ENCODE measurements at regions not wholly inside any gene's neighbourhood (a gene's known extent, or its start where the extent isn't known, plus 50 kb on each side); places are given as distances from the start of the nearest gene placed in this dataset.

GRCh38 chr3:72413228-72413627 lies 435.0 kb downstream of the SHQ1 start:
- Mint-ChIP-seq H3K4me3 (ENCODE audit: unreplicated experiment) (no peak overlapping the region), H3K9me3 (ENCODE audit: unreplicated experiment) (no peaks in the 10 kb centered on the region), H3K27me3 (ENCODE audit: insufficient read depth, unreplicated experiment) (no peaks in the 10 kb centered on the region), H3K36me3 (ENCODE audit: insufficient read depth, unreplicated experiment) (peaks cover 9% of the 10 kb centered on the region), H3K4me1 (ENCODE audit: insufficient read depth, unreplicated experiment) (peaks cover 21% of the 10 kb centered on the region), H3K27ac (ENCODE audit: low read depth, unreplicated experiment) (no peak overlapping the region)
- TF ChIP-seq CTCF (IDR thresholded peaks at IDR 0.05; ENCODE audit: unreplicated experiment) = no peak
- BruUV-seq (replicated peaks) = no TSS peak
- intact Hi-C loops (cut with micrococcal nuclease) = no loop called here
- ChIA-PET CTCF (no interaction called here), POLR2A (no interaction called here)
- DNase-seq (ENCODE audit: unreplicated experiment) = no peak

GRCh38 chr3:72412340-72412956 lies 435.8 kb downstream of the SHQ1 start:
- Mint-ChIP-seq H3K27ac (ENCODE audit: low read depth, unreplicated experiment) (no peak overlapping the region), H3K4me1 (ENCODE audit: insufficient read depth, unreplicated experiment) (peaks cover 21% of the 10 kb centered on the region), H3K36me3 (ENCODE audit: insufficient read depth, unreplicated experiment) (peaks cover 9% of the 10 kb centered on the region), H3K27me3 (ENCODE audit: insufficient read depth, unreplicated experiment) (no peaks in the 10 kb centered on the region), H3K9me3 (ENCODE audit: unreplicated experiment) (no peaks in the 10 kb centered on the region), H3K4me3 (ENCODE audit: unreplicated experiment) (no peak overlapping the region)
- ChIA-PET POLR2A (interaction anchor here (0.7 kb wide), 1 partner anchor 10 kb away, joined by 3 read pairs; no protein-coding TSS in a partner anchor), CTCF (no interaction called here)
- no TSS peak for BruUV-seq (replicated peaks)
- no peak for DNase-seq (ENCODE audit: unreplicated experiment)
- TF ChIP-seq CTCF (IDR thresholded peaks at IDR 0.05; ENCODE audit: unreplicated experiment) = no peak
- intact Hi-C loops (cut with micrococcal nuclease) = no loop called here

- DNase-seq (ENCODE audit: unreplicated experiment) = no peak
- POLR2A ChIA-PET = interaction anchor here (0.7 kb wide), 1 partner anchor 10 kb away, joined by 3 read pairs; no protein-coding TSS in a partner anchor
- intact Hi-C loops (cut with micrococcal nuclease) = no loop called here
- H3K27ac Mint-ChIP-seq (ENCODE audit: low read depth, unreplicated experiment) = no peak overlapping the region
- TF ChIP-seq CTCF (IDR thresholded peaks at IDR 0.05; ENCODE audit: unreplicated experiment) = no peak
- peaks cover 9% of the 10 kb centered on the region for H3K36me3 Mint-ChIP-seq (ENCODE audit: insufficient read depth, unreplicated experiment)
- CTCF ChIA-PET = interaction anchor here (1.1 kb wide), 1 partner anchor 67 kb away, joined by 3 read pairs; no protein-coding TSS in a partner anchor
- no peaks in the 10 kb centered on the region for H3K27me3 Mint-ChIP-seq (ENCODE audit: insufficient read depth, unreplicated experiment)
- no peak overlapping the region for H3K4me3 Mint-ChIP-seq (ENCODE audit: unreplicated experiment)
- H3K4me1 Mint-ChIP-seq (ENCODE audit: insufficient read depth, unreplicated experiment) = peaks cover 21% of the 10 kb centered on the region
- no peaks in the 10 kb centered on the region for H3K9me3 Mint-ChIP-seq (ENCODE audit: unreplicated experiment)
- BruUV-seq (replicated peaks) = no TSS peak
Measured at GRCh38 chr3:72411843-72412242, 436.4 kb downstream of the SHQ1 start.

- TF ChIP-seq CTCF (IDR thresholded peaks at IDR 0.05; ENCODE audit: unreplicated experiment) = no peak
- Mint-ChIP-seq H3K4me1 (ENCODE audit: insufficient read depth, unreplicated experiment) (peaks cover 21% of the 10 kb centered on the region), H3K36me3 (ENCODE audit: insufficient read depth, unreplicated experiment) (peaks cover 4% of the 10 kb centered on the region), H3K27me3 (ENCODE audit: insufficient read depth, unreplicated experiment) (no peaks in the 10 kb centered on the region), H3K4me3 (ENCODE audit: unreplicated experiment) (no peak overlapping the region), H3K27ac (ENCODE audit: low read depth, unreplicated experiment) (no peak overlapping the region), H3K9me3 (ENCODE audit: unreplicated experiment) (no peaks in the 10 kb centered on the region)
- intact Hi-C loops (cut with micrococcal nuclease) = no loop called here
- ChIA-PET CTCF (interaction anchor here (0.5 to 1.1 kb wide), 3 partner anchors 11 to 392 kb away, joined by 3 read pairs; no protein-coding TSS in a partner anchor), POLR2A (interaction anchor here (0.8 kb wide), 1 partner anchor 36 kb away, joined by 3 read pairs; no protein-coding TSS in a partner anchor)
- BruUV-seq (replicated peaks) = no TSS peak
- no peak for DNase-seq (ENCODE audit: unreplicated experiment)
Measured at GRCh38 chr3:72411126-72411525, 437.1 kb downstream of the SHQ1 start.

Measured in MCF 10A (cell line).